ENCODE measurements at regions not wholly inside any gene's neighbourhood (a gene's known extent, or its start where the extent isn't known, plus 50 kb on each side); places are given as distances from the start of the nearest gene placed in this dataset.

- no peak for TF ChIP-seq RAD21 (IDR thresholded peaks at IDR 0.05 in 1 of 2, conservative IDR thresholded peaks at IDR 0.05 in 1 of 2; ENCODE audit: low read depth in 2 of 2, low read length in 2 of 2)
Observed at GRCh38 chr13:31441800-31442510, 242.2 kb downstream of the B3GLCT start (continued).
